K562 (cell line): ENCODE measurements at regions not wholly inside any gene's neighbourhood (a gene's known extent, or its start where the extent isn't known, plus 50 kb on each side); places are given as distances from the start of the nearest gene placed in this dataset.

Experiments
- ATAC-seq: fragments of 200-7000 bp; cut with Tn5 transposase; 3 replicates; pipeline ENCODE4 v1.9.1; 2020; ENCODE audit warnings: moderate library complexity
- BruUV-seq: library from RNA; stranded (reverse); fragments of 400-500 nt; replicated peaks from 2 replicates; lab custom pipeline; 2021; lab: Mats Ljungman, UMichigan
- CTCF ChIA-PET: fragments of 300-600 bp; formaldehyde crosslinking; extraction: SDS; loops from one replicate; lab custom pipeline; 2021; ENCODE audit warnings: low intra/inter-chr PET ratio; lab: Yijun Ruan, JAX
- POLR2A ChIA-PET: fragments of 300-600, 350-650 bp; sonication (Branson Sonifier 250); formaldehyde crosslinking; extraction: SDS; loops from one replicate; lab custom pipeline; 2021; ENCODE audit warnings: antibody characterized with exemption, inconsistent platforms; lab: Yijun Ruan, JAX
- DNase-seq, 4 experiments: peaks; one replicate each; pipeline versions ENCODE4 v3.0.0 to v3.0.0-alpha.2; 2011 to 2018; ENCODE audit warnings: low spot score in 3 of 4, mixed read lengths in 3 of 4; ENCODE audit errors: extremely low read depth in 1 of 4
- FAIRE-seq: peaks from 2 replicates; lab custom pipeline; 2011; peaks lifted over from hg19 to GRCh38; lab: Jason Lieb, UNC
- H2AFZ ChIP-seq: 2 replicates; pipeline ENCODE4 v1.6.0; 2011; ENCODE audit warnings: low read depth, low read length, control low read depth, inconsistent platforms
- H3K27ac ChIP-seq: fragments of 200-600 bp; 3 replicates; pipeline ENCODE4 v1.8.0; 2011; ENCODE audit warnings: low read depth, mild to moderate bottlenecking, control low read depth, inconsistent platforms, low read length, moderate library complexity, mixed read lengths; ENCODE audit errors: extremely low read depth
- H3K27me3 ChIP-seq, 2 experiments: fragments of 300-600 bp in 1 of 2; 2 replicates in 1 of 2; 3 replicates in 1 of 2; pipeline versions ENCODE4 v1.6.0 to v1.8.0; 2011; ENCODE audit warnings: inconsistent platforms in 2 of 2, low read length in 2 of 2, mild to moderate bottlenecking in 1 of 2, mixed read lengths in 1 of 2, moderate library complexity in 1 of 2; ENCODE audit not compliant: control insufficient read depth in 2 of 2, insufficient read depth in 2 of 2
- H3K36me3 ChIP-seq: fragments of 300-600 bp; 3 replicates; pipeline ENCODE4 v1.8.0; 2011; ENCODE audit warnings: mild to moderate bottlenecking, low read length, inconsistent platforms; ENCODE audit not compliant: control insufficient read depth, insufficient read depth
- H3K4me1 ChIP-seq, 2 experiments: fragments of 200-600 bp in 1 of 2; replicated peaks in 1 of 2; 2 replicates in 1 of 2; 3 replicates in 1 of 2; pipeline versions ENCODE4 v1.5.1 to v1.8.0; 2011; ENCODE audit warnings: inconsistent platforms in 2 of 2, low read length in 2 of 2, mild to moderate bottlenecking in 1 of 2, mixed read lengths in 1 of 2, moderate library complexity in 1 of 2; ENCODE audit not compliant: control insufficient read depth in 2 of 2, insufficient read depth in 2 of 2
- H3K4me2 ChIP-seq: 2 replicates; pipeline ENCODE4 v1.6.1; 2011; ENCODE audit warnings: low read length, control low read depth, inconsistent platforms, mixed read lengths; ENCODE audit not compliant: insufficient read depth
- H3K4me3 ChIP-seq: fragments of 200-600 bp; sonication (generic), shearing (Covaris generic); 2 replicates; pipeline ENCODE4 v1.5.1; 2016; ENCODE audit warnings: control low read depth, inconsistent platforms
- H3K79me2 ChIP-seq: fragments of 200-600 bp; 3 replicates; pipeline ENCODE4 v1.8.0; 2011; ENCODE audit warnings: low read length, inconsistent platforms; ENCODE audit not compliant: control insufficient read depth, insufficient read depth
- H3K9ac ChIP-seq, 2 experiments: 2 replicates each; pipeline versions ENCODE4 v1.6.0 to v1.6.1; 2011; ENCODE audit warnings: low read depth in 2 of 2, low read length in 2 of 2, control low read depth in 1 of 2, inconsistent platforms in 1 of 2, mild to moderate bottlenecking in 1 of 2, mixed read lengths in 1 of 2; ENCODE audit not compliant: insufficient read depth in 1 of 2
- H3K9me1 ChIP-seq: one replicate; pipeline ENCODE4 v1.6.0; 2011; ENCODE audit warnings: inconsistent platforms, mild to moderate bottlenecking, low read length, moderate library complexity; ENCODE audit not compliant: control insufficient read depth, insufficient read depth
- H3K9me3 ChIP-seq: replicated peaks from 2 replicates; pipeline ENCODE4 v1.5.1; 2011; ENCODE audit warnings: low read depth, low read length, inconsistent platforms; ENCODE audit not compliant: control insufficient read depth, insufficient read depth
- H4K20me1 ChIP-seq: replicated peaks from 2 replicates; pipeline ENCODE4 v1.6.1; 2011; ENCODE audit warnings: low read length, inconsistent platforms, mixed read lengths; ENCODE audit not compliant: control insufficient read depth, insufficient read depth
- BCOR ChIP-seq: fragments of 450-650 bp; IDR thresholded peaks from 2 replicates; pipeline ENCODE4 v1.6.1; 2016
- CBX1 ChIP-seq: sonication (generic); IDR thresholded peaks from 2 replicates; pipeline ENCODE4 v1.6.1; 2016; ENCODE audit warnings: antibody characterized with exemption, low read depth, mild to moderate bottlenecking
- CEBPB ChIP-seq: fragments of 450-650 bp; IDR thresholded peaks from 2 replicates; pipeline ENCODE4 v1.6.1; 2016; ENCODE audit warnings: missing genetic modification characterization, missing compliant biosample characterization
- FOXJ2 ChIP-seq: fragments of 200-800 bp; sonication (Bioruptor generic); IDR thresholded peaks from 2 replicates; pipeline ENCODE4 v1.6.1; 2016; ENCODE audit warnings: missing genetic modification characterization, missing compliant biosample characterization
- HNRNPH1 ChIP-seq: fragments of 200-400 bp; formaldehyde crosslinking; optimal IDR thresholded peaks from 2 replicates; pipeline ENCODE3; 2017; ENCODE audit warnings: low read depth, mild to moderate bottlenecking, low read length, moderate library complexity
- NEUROD1 ChIP-seq: fragments of 150-350 bp; IDR thresholded peaks from 2 replicates; pipeline ENCODE4 v1.6.1; 2014; ENCODE audit warnings: borderline replicate concordance, low read length, low read depth; ENCODE audit not compliant: partially characterized antibody
- SAFB2 ChIP-seq: fragments of 200-400 bp; formaldehyde crosslinking; IDR thresholded peaks from 2 replicates; pipeline ENCODE4 v1.6.1; 2018; ENCODE audit warnings: borderline replicate concordance, low read length, low read depth, moderate library complexity; ENCODE audit not compliant: severe bottlenecking
- ZNF77 ChIP-seq: fragments of 250-450 bp; sonication (Bioruptor Pico); IDR thresholded peaks from 2 replicates; pipeline ENCODE4 v1.5.0; 2020
- ZNF780A ChIP-seq: fragments of 250-450 bp; sonication (Bioruptor Pico); IDR thresholded peaks from 2 replicates; pipeline ENCODE4 v1.5.0; 2021; ENCODE audit warnings: mild to moderate bottlenecking
- WGBS: fragments of 100-300 bp; shearing (Covaris generic); methylation state at CpG from one replicate; pipeline ENCODE4 v1.1.6; 2016; ENCODE audit warnings: low coverage, mixed read lengths; ENCODE audit not compliant: insufficient coverage; ENCODE audit errors: missing lambda C conversion rate; 5-methylcytosine and 5-hydroxymethylcytosine counted together
- in situ Hi-C: fragments of 300-500 bp; cut with MboI; formaldehyde crosslinking; loops from 4 replicates; pipeline ENCODE4 v1.15.0; 2018; ENCODE audit warnings: inconsistent platforms, mixed read lengths
- intact Hi-C: fragments of 100-400 bp; cut with micrococcal nuclease; formaldehyde crosslinking; loops from 2 replicates; pipeline ENCODE4 v1.14.2; 2022
- TF ChIP-seq, protein P1 (sequence below): fragments of 250-450 bp; sonication (Bioruptor Pico); IDR thresholded peaks from 2 replicates; pipeline ENCODE4 v1.9.0; 2021; ENCODE audit warnings: mild to moderate bottlenecking
- TF ChIP-seq, protein P2 (sequence below), 2 experiments: fragments of 450-650 bp; IDR thresholded peaks; 2 replicates each; pipeline ENCODE4 v1.6.1; 2016
- TF ChIP-seq, protein P3 (sequence below): fragments of 450-650 bp; formaldehyde crosslinking; IDR thresholded peaks from 2 replicates; pipeline ENCODE4 v1.4.0; 2020; ENCODE audit warnings: mild to moderate bottlenecking, moderate library complexity

DNA sequence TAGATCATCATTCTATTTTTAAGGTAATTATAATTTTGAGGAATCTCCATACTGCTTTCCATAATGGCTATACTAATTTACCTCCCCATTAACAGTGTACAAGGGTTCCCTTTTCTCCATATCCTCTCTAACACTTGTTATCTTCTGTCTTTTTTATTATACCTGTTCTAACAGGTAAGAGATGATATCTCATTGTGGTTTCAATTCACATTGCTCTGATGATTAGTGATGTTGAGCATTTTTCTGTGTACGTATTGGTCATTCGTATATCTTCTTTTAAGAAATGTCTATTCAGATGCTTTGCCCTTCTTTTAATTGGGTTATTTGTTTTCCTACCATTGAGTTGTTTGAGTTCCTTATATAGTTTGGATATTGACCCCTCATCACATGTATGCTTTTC is 81.6 kb upstream of the SCAF8 start:
- no peak overlapping the region for H3K4me3 ChIP-seq
- no peaks in the 10 kb centered on the region for H3K9me3 ChIP-seq
- H3K4me2 ChIP-seq: no peak overlapping the region
- in situ Hi-C loops: no loop called here
- peaks cover 0 to 8% of the 10 kb centered on the region in 2 experiments; a peak in 1 of 5 replicates for H3K27me3 ChIP-seq
- no peak overlapping the region for H3K9ac ChIP-seq
- H3K4me1 ChIP-seq: peaks cover 0 to 5% of the 10 kb centered on the region in 2 experiments; a peak in 1 of 5 replicates
- ChIA-PET POLR2A (no interaction called here), CTCF (no interaction called here)
- no peaks in the 10 kb centered on the region for H4K20me1 ChIP-seq
- ATAC-seq: no peak
- no peak overlapping the region for H3K27ac ChIP-seq
- no peaks in the 10 kb centered on the region for H3K36me3 ChIP-seq
- BruUV-seq: no TSS peak
- WGBS: 26% methylated on average over 2 of the region's 2 CpGs
- DNase-seq: no peak
- no peak for FAIRE-seq
- TF ChIP-seq FOXJ2 (tag): no peak
- H3K79me2 ChIP-seq: no peaks in the 10 kb centered on the region
- no peak overlapping the region for H2AFZ ChIP-seq
- intact Hi-C loops: no loop called here
- no peaks in the 10 kb centered on the region for H3K9me1 ChIP-seq

DNA sequence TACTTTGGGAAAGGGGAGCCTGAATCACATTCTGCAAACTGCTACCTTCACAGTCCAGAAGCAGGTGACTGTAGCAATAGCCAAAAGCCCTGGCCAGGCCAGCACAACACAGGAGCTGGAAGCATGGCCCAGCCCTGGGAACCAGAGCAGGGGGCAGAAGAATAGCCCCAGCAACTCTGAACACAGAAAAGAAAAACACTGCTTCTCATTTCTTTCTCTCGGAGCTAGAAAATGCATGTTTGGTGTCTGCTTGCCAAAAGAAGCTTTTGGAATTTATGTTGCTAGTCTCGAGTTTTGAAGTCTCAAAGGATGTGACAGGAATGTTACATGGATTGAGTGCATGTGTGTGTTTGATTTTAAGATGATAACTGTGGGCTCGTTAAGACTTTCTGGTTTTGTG is 79.8 kb upstream of the SCAF8 start:
- no peaks in the 10 kb centered on the region for H3K9me1 ChIP-seq
- H3K9ac ChIP-seq: no peak overlapping the region
- ATAC-seq: no peak
- DNase-seq: no peak
- no peak overlapping the region for H3K4me2 ChIP-seq
- peaks cover 5 to 13% of the 10 kb centered on the region in 2 experiments; a peak in 4 of 5 replicates for H3K27me3 ChIP-seq
- H3K4me1 ChIP-seq: peaks cover 0 to 5% of the 10 kb centered on the region in 2 experiments; a peak in 1 of 5 replicates
- intact Hi-C loops: no loop called here
- BruUV-seq: no TSS peak
- no peaks in the 10 kb centered on the region for H4K20me1 ChIP-seq
- H3K27ac ChIP-seq: no peak overlapping the region
- H2AFZ ChIP-seq: no peak overlapping the region
- H3K9me3 ChIP-seq: no peaks in the 10 kb centered on the region
- WGBS: 3% methylated on average over 3 of the region's 3 CpGs
- no peaks in the 10 kb centered on the region for H3K79me2 ChIP-seq
- FAIRE-seq: no peak
- ChIA-PET CTCF (no interaction called here), POLR2A (interaction anchor here (0.8 kb wide), 1 partner anchor 428 kb away, joined by 3 read pairs; no protein-coding TSS in a partner anchor)
- no peaks in the 10 kb centered on the region for H3K36me3 ChIP-seq
- H3K4me3 ChIP-seq: no peak overlapping the region
- in situ Hi-C loops: no loop called here
- TF ChIP-seq, protein P1, sequence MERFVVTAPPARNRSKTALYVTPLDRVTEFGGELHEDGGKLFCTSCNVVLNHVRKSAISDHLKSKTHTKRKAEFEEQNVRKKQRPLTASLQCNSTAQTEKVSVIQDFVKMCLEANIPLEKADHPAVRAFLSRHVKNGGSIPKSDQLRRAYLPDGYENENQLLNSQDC (CRISPR knock-in tag): no peak
- no peak for TF ChIP-seq BCOR
- TF ChIP-seq ZNF780A (CRISPR knock-in tag): no peak
- TF ChIP-seq, protein P2, sequence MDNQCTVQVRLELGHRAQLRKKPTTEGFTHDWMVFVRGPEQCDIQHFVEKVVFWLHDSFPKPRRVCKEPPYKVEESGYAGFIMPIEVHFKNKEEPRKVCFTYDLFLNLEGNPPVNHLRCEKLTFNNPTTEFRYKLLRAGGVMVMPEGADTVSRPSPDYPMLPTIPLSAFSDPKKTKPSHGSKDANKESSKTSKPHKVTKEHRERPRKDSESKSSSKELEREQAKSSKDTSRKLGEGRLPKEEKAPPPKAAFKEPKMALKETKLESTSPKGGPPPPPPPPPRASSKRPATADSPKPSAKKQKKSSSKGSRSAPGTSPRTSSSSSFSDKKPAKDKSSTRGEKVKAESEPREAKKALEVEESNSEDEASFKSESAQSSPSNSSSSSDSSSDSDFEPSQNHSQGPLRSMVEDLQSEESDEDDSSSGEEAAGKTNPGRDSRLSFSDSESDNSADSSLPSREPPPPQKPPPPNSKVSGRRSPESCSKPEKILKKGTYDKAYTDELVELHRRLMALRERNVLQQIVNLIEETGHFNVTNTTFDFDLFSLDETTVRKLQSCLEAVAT (IDR thresholded peaks at IDR 0.05): no peak
- TF ChIP-seq, protein P3, sequence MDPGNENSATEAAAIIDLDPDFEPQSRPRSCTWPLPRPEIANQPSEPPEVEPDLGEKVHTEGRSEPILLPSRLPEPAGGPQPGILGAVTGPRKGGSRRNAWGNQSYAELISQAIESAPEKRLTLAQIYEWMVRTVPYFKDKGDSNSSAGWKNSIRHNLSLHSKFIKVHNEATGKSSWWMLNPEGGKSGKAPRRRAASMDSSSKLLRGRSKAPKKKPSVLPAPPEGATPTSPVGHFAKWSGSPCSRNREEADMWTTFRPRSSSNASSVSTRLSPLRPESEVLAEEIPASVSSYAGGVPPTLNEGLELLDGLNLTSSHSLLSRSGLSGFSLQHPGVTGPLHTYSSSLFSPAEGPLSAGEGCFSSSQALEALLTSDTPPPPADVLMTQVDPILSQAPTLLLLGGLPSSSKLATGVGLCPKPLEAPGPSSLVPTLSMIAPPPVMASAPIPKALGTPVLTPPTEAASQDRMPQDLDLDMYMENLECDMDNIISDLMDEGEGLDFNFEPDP: no peak
- TF ChIP-seq NEUROD1: no peak
- no peak for TF ChIP-seq CBX1
- no peak for TF ChIP-seq HNRNPH1
- no peak for TF ChIP-seq CEBPB
- no peak for TF ChIP-seq SAFB2
- TF ChIP-seq ZNF77 (CRISPR knock-in tag): no peak
